ENCODE measurements at regions not wholly inside any gene's neighbourhood (a gene's known extent, or its start where the extent isn't known, plus 50 kb on each side); places are given as distances from the start of the nearest gene placed in this dataset.

- TF ChIP-seq EZH2 (IDR thresholded peaks at IDR 0.05; ENCODE audit: borderline replicate concordance, low read length) (no peak), CTCF (IDR thresholded peaks at IDR 0.05; ENCODE audit: low read length) (no peak)
Measured at GRCh38 chr10:53052521-53053164, 280.1 kb upstream of the MBL2 start.

Measured in OCI-LY1 (cell line).